ENCODE measurements at regions not wholly inside any gene's neighbourhood (a gene's known extent, or its start where the extent isn't known, plus 50 kb on each side); places are given as distances from the start of the nearest gene placed in this dataset.

DNA sequence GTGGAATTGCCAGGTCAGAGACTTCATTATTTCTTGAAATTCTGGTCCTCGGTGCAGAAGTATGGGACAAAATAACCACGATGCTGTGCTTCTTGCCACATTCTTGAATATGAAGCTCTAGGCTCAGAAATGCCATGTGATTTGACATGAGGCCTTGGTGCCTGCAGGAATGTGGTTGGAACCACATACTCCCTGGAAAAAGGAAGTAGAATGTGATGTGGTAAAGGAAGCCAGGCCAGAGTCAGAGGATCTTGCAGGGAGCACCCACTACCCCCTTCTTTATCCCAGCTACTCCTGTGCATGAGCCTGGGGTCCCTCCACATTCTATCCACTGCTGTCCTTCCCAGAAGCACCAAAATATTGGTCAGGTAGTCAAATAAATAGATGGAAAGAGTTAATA, 80.9 kb downstream of the FOXD1 start:
- Histone ChIP-seq H3K4me1 (ENCODE audit: insufficient read depth) (no peaks in the 10 kb centered on the region), H3K27ac (ENCODE audit: low read depth) (no peak overlapping the region), H3K4me3 (ENCODE audit: low read depth, low read length) (no peak overlapping the region), H3K36me3 (ENCODE audit: insufficient read depth) (no peaks in the 10 kb centered on the region)
- 84% methylated on average over 2 of the region's 2 CpGs for WGBS
- no peak for DNase-seq (ENCODE audit: extremely low spot score)

GRCh38 chr5:73365990-73366667, 82.4 kb downstream of the FOXD1 start:
- H3K27ac ChIP-seq (ENCODE audit: low read depth), result no peak overlapping the region
- no peaks in the 10 kb centered on the region for H3K4me1 ChIP-seq (ENCODE audit: insufficient read depth)
- no peak overlapping the region for H3K4me3 ChIP-seq (ENCODE audit: low read depth, low read length)
- 81% methylated on average over 12 of the region's 12 CpGs for WGBS
- DNase-seq (ENCODE audit: extremely low spot score), result no peak
- no peaks in the 10 kb centered on the region for H3K36me3 ChIP-seq (ENCODE audit: insufficient read depth)

DNA sequence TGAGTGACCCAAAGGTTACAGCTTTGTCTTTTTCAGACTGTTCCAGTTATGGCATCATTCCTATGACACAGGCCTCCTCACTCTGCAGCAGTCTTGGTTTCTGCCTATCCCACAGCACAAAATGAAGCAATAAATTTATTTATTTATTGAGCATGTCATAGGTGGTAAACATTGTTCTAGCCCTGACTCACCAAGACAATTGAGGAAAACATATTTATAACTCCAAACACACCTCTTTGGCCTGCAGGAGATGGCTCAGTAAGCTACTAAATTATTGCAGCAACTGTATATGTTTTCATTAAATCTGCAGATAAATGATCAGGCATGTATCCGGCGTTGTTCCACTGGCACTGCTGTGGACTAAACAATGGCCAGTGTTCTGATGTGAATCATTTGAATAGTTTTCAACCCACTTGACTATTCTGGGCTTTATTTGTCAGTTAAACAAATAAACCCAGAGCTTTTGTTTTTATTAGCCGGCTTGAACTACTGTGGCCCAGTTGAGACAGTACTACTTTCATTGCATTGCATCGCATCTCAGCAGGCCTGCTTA, 83.2 kb downstream of the FOXD1 start:
- Histone ChIP-seq H3K4me3 (ENCODE audit: low read depth, low read length) (no peak overlapping the region), H3K4me1 (ENCODE audit: insufficient read depth) (no peaks in the 10 kb centered on the region), H3K27ac (ENCODE audit: low read depth) (no peak overlapping the region), H3K36me3 (ENCODE audit: insufficient read depth) (no peaks in the 10 kb centered on the region)
- WGBS, result 50% methylated on average over 4 of the region's 4 CpGs
- no peak for DNase-seq (ENCODE audit: extremely low spot score)

- Histone ChIP-seq H3K4me1 (ENCODE audit: insufficient read depth) (no peaks in the 10 kb centered on the region), H3K4me3 (ENCODE audit: low read depth, low read length) (no peak overlapping the region), H3K27ac (ENCODE audit: low read depth) (no peak overlapping the region), H3K36me3 (ENCODE audit: insufficient read depth) (no peaks in the 10 kb centered on the region)
- WGBS, result 58% methylated on average over 4 of the region's 4 CpGs
- DNase-seq (ENCODE audit: extremely low spot score), result no peak
These were observed 84.5 kb downstream of the FOXD1 start for GRCh38 chr5:73363911-73364730.

DNA sequence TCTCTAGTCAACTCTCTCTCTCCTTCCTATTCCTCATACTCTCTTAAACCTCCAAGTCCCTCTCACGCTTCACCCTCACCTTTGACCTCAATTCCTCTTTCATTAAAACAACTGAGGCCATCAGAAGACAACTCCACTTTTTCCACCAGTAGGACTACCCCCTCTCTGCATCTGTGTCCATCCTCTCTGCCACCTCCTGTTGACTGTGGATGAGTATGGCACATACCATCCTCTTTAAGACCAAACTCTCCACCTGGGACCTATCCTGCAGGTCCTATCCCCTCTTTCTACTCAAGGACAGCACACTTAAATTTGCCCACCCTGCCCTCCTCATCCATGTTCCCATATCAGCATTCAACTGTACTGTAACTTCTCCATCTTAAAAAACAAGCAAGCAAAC, 89.2 kb downstream of the FOXD1 start:
- H3K27ac ChIP-seq (ENCODE audit: low read depth), result no peak overlapping the region
- no peak overlapping the region for H3K4me3 ChIP-seq (ENCODE audit: low read depth, low read length)
- no peak for DNase-seq (ENCODE audit: extremely low spot score)
- 80% methylated on average over 1 of the region's 1 CpG for WGBS
- H3K36me3 ChIP-seq (ENCODE audit: insufficient read depth), result no peaks in the 10 kb centered on the region
- H3K4me1 ChIP-seq (ENCODE audit: insufficient read depth), result no peaks in the 10 kb centered on the region

DNA sequence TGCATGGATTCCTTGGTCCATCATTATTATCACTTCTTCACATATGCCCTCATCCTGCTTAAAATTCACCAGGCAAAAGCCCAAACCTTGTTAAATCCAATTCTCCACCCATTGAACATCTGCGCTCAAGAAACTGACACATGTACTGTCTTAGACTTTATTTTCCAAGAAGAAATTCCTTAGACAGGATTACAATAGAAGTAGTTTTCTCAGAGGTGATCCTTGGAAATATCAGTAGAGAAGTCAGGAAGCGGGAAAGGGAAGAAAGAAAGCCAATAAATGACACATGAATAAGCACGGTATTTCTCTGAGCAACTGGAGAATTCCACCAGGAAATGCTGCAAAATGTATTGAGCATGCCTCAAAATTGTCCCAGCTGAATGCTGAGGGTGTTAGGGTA, 90.2 kb downstream of the FOXD1 start:
- Histone ChIP-seq H3K4me3 (ENCODE audit: low read depth, low read length) (no peak overlapping the region), H3K36me3 (ENCODE audit: insufficient read depth) (no peaks in the 10 kb centered on the region), H3K4me1 (ENCODE audit: insufficient read depth) (no peaks in the 10 kb centered on the region), H3K27ac (ENCODE audit: low read depth) (no peak overlapping the region)
- 86% methylated on average over 3 of the region's 3 CpGs for WGBS
- DNase-seq (ENCODE audit: extremely low spot score), result no peak

DNA sequence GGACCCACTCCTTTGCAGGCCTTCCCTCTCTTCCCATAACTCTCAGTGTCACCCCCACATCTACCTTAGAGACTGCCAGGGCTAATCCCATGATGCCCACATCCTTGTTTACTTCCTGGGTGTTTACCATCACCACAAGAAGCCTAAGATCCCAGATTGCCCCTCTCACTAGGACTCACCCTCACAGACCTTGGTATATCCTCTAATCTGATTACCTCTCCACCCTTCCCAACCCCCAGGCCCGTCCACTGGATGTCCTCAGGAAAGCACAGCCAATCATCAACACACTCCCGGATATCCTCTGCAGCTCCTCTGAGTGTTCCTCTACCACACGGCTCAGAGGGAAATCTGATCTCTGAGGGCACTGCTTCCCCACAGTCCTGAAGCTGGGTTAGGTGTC, 91.0 kb downstream of the FOXD1 start:
- WGBS, result 47% methylated on average over 3 of the region's 3 CpGs
- no peak for DNase-seq (ENCODE audit: extremely low spot score)

DNA sequence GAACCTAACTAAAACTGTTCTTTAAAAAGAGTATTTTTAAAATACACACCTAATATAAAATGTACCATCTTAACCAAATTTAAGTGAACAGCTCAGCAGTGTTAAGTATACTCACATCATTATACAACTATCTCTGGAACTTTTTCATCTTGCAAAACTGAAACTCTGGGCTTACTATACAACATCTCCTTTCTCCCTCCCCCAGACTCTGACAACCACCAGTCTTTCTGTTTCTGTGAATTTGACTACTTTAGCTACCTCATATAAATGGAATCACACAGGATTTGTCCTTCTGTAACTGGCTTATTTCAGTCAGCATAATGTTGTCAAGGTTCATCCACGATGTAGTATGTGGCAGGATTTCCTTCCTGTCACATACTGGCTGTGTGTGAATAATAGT, 93.5 kb downstream of the FOXD1 start:
- DNase-seq (ENCODE audit: extremely low spot score), result no peak
- Histone ChIP-seq H3K4me1 (ENCODE audit: insufficient read depth) (no peaks in the 10 kb centered on the region), H3K27ac (ENCODE audit: low read depth) (no peak overlapping the region), H3K36me3 (ENCODE audit: insufficient read depth) (no peaks in the 10 kb centered on the region), H3K4me3 (ENCODE audit: low read depth, low read length) (no peak overlapping the region)
- WGBS, result 14% methylated on average over 1 of the region's 1 CpG

More for the DNA sequence above, 91.0 kb downstream of the FOXD1 start:
- no peaks in the 10 kb centered on the region for H3K4me1 ChIP-seq (ENCODE audit: insufficient read depth)
- H3K4me3 ChIP-seq (ENCODE audit: low read depth, low read length), result no peak overlapping the region
- H3K36me3 ChIP-seq (ENCODE audit: insufficient read depth), result no peaks in the 10 kb centered on the region
- H3K27ac ChIP-seq (ENCODE audit: low read depth), result no peak overlapping the region

DNA sequence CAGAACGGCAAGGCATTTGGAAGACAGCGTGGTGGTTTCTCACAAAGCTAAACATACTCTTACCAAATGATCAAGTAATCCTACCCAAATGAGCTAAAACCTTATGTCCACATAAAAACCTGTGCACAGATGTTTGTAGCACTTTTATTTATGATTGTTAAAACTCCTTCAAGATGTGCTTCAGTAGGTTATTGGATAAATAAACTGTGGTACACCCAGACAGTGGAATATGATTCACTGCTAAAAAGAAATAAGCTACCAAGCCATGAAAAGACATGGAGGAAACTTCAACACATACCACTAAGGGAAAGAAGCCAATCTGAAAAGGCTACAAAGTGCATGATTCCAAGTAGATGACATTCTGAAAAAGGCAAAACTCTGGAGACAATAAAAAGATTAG, 94.2 kb downstream of the FOXD1 start:
- DNase-seq (ENCODE audit: extremely low spot score), result no peak
- 63% methylated on average over 2 of the region's 2 CpGs for WGBS
- Histone ChIP-seq H3K4me1 (ENCODE audit: insufficient read depth) (no peaks in the 10 kb centered on the region), H3K4me3 (ENCODE audit: low read depth, low read length) (no peak overlapping the region), H3K36me3 (ENCODE audit: insufficient read depth) (no peaks in the 10 kb centered on the region), H3K27ac (ENCODE audit: low read depth) (no peak overlapping the region)

- H3K4me1 ChIP-seq (ENCODE audit: insufficient read depth), result no peaks in the 10 kb centered on the region
- H3K36me3 ChIP-seq (ENCODE audit: insufficient read depth), result no peaks in the 10 kb centered on the region
- H3K4me3 ChIP-seq (ENCODE audit: low read depth, low read length), result no peak overlapping the region
- DNase-seq (ENCODE audit: extremely low spot score), result no peak
- no peak overlapping the region for H3K27ac ChIP-seq (ENCODE audit: low read depth)
These were observed 95.8 kb downstream of the FOXD1 start for GRCh38 chr5:73352649-73353230.

GRCh38 chr5:73352243-73352642, 96.3 kb downstream of the FOXD1 start:
- no peak for DNase-seq (ENCODE audit: extremely low spot score)
- Histone ChIP-seq H3K4me1 (ENCODE audit: insufficient read depth) (no peaks in the 10 kb centered on the region), H3K27ac (ENCODE audit: low read depth) (no peak overlapping the region), H3K36me3 (ENCODE audit: insufficient read depth) (no peaks in the 10 kb centered on the region), H3K4me3 (ENCODE audit: low read depth, low read length) (no peak overlapping the region)
- 89% methylated on average over 1 of the region's 1 CpG for WGBS

GRCh38 chr5:73351593-73351992, 97.0 kb downstream of the FOXD1 start:
- 56% methylated on average over 3 of the region's 3 CpGs for WGBS
- Histone ChIP-seq H3K27ac (ENCODE audit: low read depth) (no peak overlapping the region), H3K4me1 (ENCODE audit: insufficient read depth) (no peaks in the 10 kb centered on the region), H3K36me3 (ENCODE audit: insufficient read depth) (no peaks in the 10 kb centered on the region), H3K4me3 (ENCODE audit: low read depth, low read length) (no peak overlapping the region)
- no peak for DNase-seq (ENCODE audit: extremely low spot score)

DNA sequence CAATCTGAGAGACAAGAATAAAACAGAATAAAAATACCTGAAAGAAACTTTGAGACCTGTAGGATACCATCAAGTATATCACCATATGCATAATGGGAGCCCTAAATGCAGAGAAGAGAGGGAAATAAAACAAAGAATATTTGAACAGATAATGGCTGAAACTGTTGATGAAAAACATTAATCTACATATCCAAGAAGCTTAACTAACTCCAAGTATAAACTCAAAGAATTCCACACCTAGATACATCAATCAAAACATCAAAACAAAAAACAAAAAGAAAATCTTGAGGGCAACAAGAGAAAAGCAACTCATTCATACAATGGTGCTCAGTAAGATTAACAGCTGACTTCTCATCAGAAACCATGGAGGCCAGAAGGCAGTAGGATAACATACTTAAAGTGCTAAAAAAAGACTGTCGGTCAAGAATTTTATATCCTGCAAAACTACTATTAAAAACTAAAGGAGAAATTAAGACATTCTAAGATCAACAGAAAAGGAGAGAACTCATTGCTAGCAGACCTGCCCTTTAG, 101.6 kb downstream of the FOXD1 start:
- Histone ChIP-seq H3K4me3 (ENCODE audit: low read depth, low read length) (no peak overlapping the region), H3K36me3 (ENCODE audit: insufficient read depth) (no peaks in the 10 kb centered on the region), H3K27ac (ENCODE audit: low read depth) (no peak overlapping the region), H3K4me1 (ENCODE audit: insufficient read depth) (no peaks in the 10 kb centered on the region)
- whole genome bisulfite sequencing, result 92% methylated on average over 1 of the region's 1 CpG
- no peak for DNase-seq (ENCODE audit: extremely low spot score)

GRCh38 chr5:73344835-73345234, 103.7 kb downstream of the FOXD1 start:
- Histone ChIP-seq H3K4me1 (ENCODE audit: insufficient read depth) (no peaks in the 10 kb centered on the region), H3K4me3 (ENCODE audit: low read depth, low read length) (no peak overlapping the region), H3K36me3 (ENCODE audit: insufficient read depth) (no peaks in the 10 kb centered on the region), H3K27ac (ENCODE audit: low read depth) (no peak overlapping the region)
- no peak for DNase-seq (ENCODE audit: extremely low spot score)
- 56% methylated on average over 5 of the region's 5 CpGs for WGBS

All from urinary bladder (tissue), 3 donors.